GM11168 (cell line): ENCODE measurements at regions not wholly inside any gene's neighbourhood (a gene's known extent, or its start where the extent isn't known, plus 50 kb on each side); places are given as distances from the start of the nearest gene placed in this dataset.
"Not testable (repeated sequence)": the region's sequence is repeated elsewhere in the genome, so short reads cannot be mapped to it uniquely, and the experiment has no call there.

Source experiments
- in situ Hi-C: fragments of 300-500 bp; cut with MboI; formaldehyde crosslinking; loops from one replicate; pipeline ENCODE4 v1.12.0; 2022; ENCODE audit warnings: low sequenced_read_pairs; ENCODE audit not compliant: unreplicated experiment

GRCh38 chr13:52324831-52325230 lies 81.1 kb downstream of the THSD1 start:
- in situ Hi-C loops: loop anchor here (10.0 kb wide), 1 partner anchor 170 kb away; no protein-coding TSS in a partner anchor

- in situ Hi-C loops: loop anchor here (10.0 kb wide), 1 partner anchor 175 kb away; no protein-coding TSS in a partner anchor
These were observed 86.1 kb downstream of the THSD1 start for GRCh38 chr13:52319876-52320275.

GRCh38 chr13:52309833-52310232 lies 96.1 kb downstream of the THSD1 start:
- in situ Hi-C loops: not testable (repeated sequence)

- in situ Hi-C loops: not testable (repeated sequence)
These were observed 99.6 kb downstream of the THSD1 start for GRCh38 chr13:52306336-52306735.

- in situ Hi-C loops: loop anchor here (5.0 kb wide), 1 partner anchor 204 kb away; no protein-coding TSS in a partner anchor
These were observed 102.9 kb downstream of the THSD1 start for GRCh38 chr13:52303098-52303497.

- in situ Hi-C loops: loop anchor here (5.0 kb wide), 1 partner anchor 205 kb away; no protein-coding TSS in a partner anchor
These were observed 103.3 kb downstream of the THSD1 start for GRCh38 chr13:52302688-52303087.

- in situ Hi-C loops: loop anchor here (5.0 kb wide), 1 partner anchor 205 kb away; no protein-coding TSS in a partner anchor
These were observed 104.1 kb downstream of the THSD1 start for GRCh38 chr13:52301810-52302400.

GRCh38 chr13:52298079-52298661 lies 107.8 kb downstream of the THSD1 start:
- in situ Hi-C loops: not testable (repeated sequence)

GRCh38 chr13:52288891-52289290 lies 117.1 kb downstream of the THSD1 start:
- in situ Hi-C loops: not testable (repeated sequence)

GRCh38 chr13:52281387-52281786 lies 122.0 kb upstream of the NEK3 start:
- in situ Hi-C loops: not testable (repeated sequence)

- in situ Hi-C loops: loop anchor here (5.0 kb wide), 1 partner anchor 258 kb away; no protein-coding TSS in a partner anchor
These were observed 120.0 kb upstream of the NEK3 start for GRCh38 chr13:52279408-52279807.

GRCh38 chr13:52254299-52254698 lies 94.9 kb upstream of the NEK3 start:
- in situ Hi-C loops: not testable (repeated sequence)

- in situ Hi-C loops: loop anchor here (10.0 kb wide), 1 partner anchor 324 kb away; no protein-coding TSS in a partner anchor
These were observed 81.4 kb upstream of the NEK3 start for GRCh38 chr13:52240752-52241151.

GRCh38 chr13:52235900-52236595 lies 76.7 kb upstream of the NEK3 start:
- in situ Hi-C loops: not testable (repeated sequence)

- in situ Hi-C loops: not testable (repeated sequence)
These were observed 75.5 kb upstream of the NEK3 start for GRCh38 chr13:52234928-52235327.

- in situ Hi-C loops: not testable (repeated sequence)
These were observed 63.7 kb upstream of the NEK3 start for GRCh38 chr13:52223063-52223462.

GRCh38 chr13:52213920-52214319 lies 54.5 kb upstream of the NEK3 start:
- in situ Hi-C loops: not testable (repeated sequence)

GRCh38 chr13:52212886-52213285 lies 53.5 kb upstream of the NEK3 start:
- in situ Hi-C loops: not testable (repeated sequence)

GRCh38 chr13:52211416-52211776 lies 52.0 kb upstream of the NEK3 start:
- in situ Hi-C loops: not testable (repeated sequence)

GRCh38 chr13:52210564-52211415 lies 51.4 kb upstream of the NEK3 start:
- in situ Hi-C loops: not testable (repeated sequence)
